Activated CD8-positive, alpha-beta T cell treated with anti-CD3 and anti-CD28 coated beads for 36 hours (primary cell): ENCODE measurements at regions not wholly inside any gene's neighbourhood (a gene's known extent, or its start where the extent isn't known, plus 50 kb on each side); places are given as distances from the start of the nearest gene placed in this dataset. TPM values are rescaled to one million over a fixed set of nuclear protein-coding genes. Genes with fewer than 3 reads are reported as not detected.

ENCODE experiments used
- microRNA-seq: library from miRNA; unstranded; fragments of <30 nt; microRNA quantifications from one replicate; pipeline ENCODE4 v1.2.0, GENCODE V29; 2022; ENCODE audit warnings: borderline microRNAs expressed, borderline replicate concordance

Small RNA genes in the stretch of these regions (microRNA-seq; reads per million reads assigned to microRNA genes)
- gene MIR548AJ1: not detected
